Activated T-helper 2 cell treated with anti-CD3 and anti-CD28 coated beads, Interferon-gamma antibody, Interleukin-2, Interleukin-4, amounts not matched to agents 10 μg/mL and 5 μg/mL and 100 μg/mL, durations not matched to agents 14 hours and 24 hours and 36 hours (primary cell): ENCODE measurements at regions not wholly inside any gene's neighbourhood (a gene's known extent, or its start where the extent isn't known, plus 50 kb on each side); places are given as distances from the start of the nearest gene placed in this dataset.

Source experiments
- DNase-seq: peaks from one replicate; pipeline ENCODE4 v3.0.0; 2021; ENCODE audit warnings: low spot score
- H3K27ac Mint-ChIP-seq: one replicate; pipeline ENCODE4 v1.8.0; 2021; ENCODE audit warnings: mixed read lengths
- H3K27me3 Mint-ChIP-seq: one replicate; pipeline ENCODE4 v1.8.0; 2021; ENCODE audit warnings: low read depth, mixed read lengths
- H3K36me3 Mint-ChIP-seq: one replicate; pipeline ENCODE4 v1.8.0; 2021; ENCODE audit warnings: low read depth, mixed read lengths
- H3K4me1 Mint-ChIP-seq: one replicate; pipeline ENCODE4 v1.8.0; 2021; ENCODE audit warnings: low read depth, mixed read lengths
- H3K4me3 Mint-ChIP-seq: one replicate; pipeline ENCODE4 v1.8.0; 2021; ENCODE audit warnings: low read depth, mild to moderate bottlenecking, moderate library complexity, mixed read lengths
- H3K9me3 Mint-ChIP-seq: one replicate; pipeline ENCODE4 v1.8.0; 2021; ENCODE audit warnings: mixed read lengths
- intact Hi-C: fragments of 100-400 bp; cut with micrococcal nuclease; formaldehyde crosslinking; loops from one replicate; pipeline ENCODE4 v1.15.1; 2023

DNA sequence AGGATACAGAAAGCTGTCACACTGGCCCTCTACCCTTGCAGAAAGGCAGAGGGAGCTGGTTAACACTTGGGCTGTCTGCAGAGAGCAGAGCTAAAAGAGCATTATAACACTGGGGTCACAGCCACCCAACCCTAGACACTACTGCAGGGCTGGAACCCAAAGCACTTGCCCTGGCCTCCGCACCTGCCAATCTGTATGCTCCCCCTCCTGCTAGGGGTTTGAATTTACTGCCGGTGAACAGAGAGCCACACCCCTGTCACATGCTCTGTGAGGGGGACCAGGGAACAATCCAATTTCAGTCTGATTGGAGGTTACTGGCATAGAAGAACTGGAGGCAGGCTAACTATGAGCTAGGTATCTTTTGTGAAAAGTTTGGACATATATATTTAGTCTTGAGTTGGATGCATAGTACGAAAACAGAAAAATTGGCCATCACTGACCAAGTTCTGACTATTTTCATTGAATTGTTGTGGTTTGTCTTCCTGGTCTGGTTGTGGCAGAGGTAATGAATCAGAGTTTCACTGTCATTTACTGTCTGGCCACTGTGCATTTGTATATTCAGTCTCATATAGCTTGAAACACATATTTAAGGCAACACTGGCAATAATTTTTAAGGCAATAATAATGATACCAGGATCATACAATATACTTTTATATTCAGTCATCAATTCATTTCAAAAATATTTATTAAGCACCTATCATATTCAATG, 504.3 kb upstream of the ATXN8OS start:
- no peak overlapping the region for H3K4me3 Mint-ChIP-seq
- H3K27ac Mint-ChIP-seq = no peak overlapping the region
- no peaks in the 10 kb centered on the region for H3K36me3 Mint-ChIP-seq
- no peaks in the 10 kb centered on the region for H3K4me1 Mint-ChIP-seq
- no peak for DNase-seq
- H3K9me3 Mint-ChIP-seq = peaks cover 25% of the 10 kb centered on the region
- H3K27me3 Mint-ChIP-seq = no peaks in the 10 kb centered on the region
- intact Hi-C loops = no loop called here

DNA sequence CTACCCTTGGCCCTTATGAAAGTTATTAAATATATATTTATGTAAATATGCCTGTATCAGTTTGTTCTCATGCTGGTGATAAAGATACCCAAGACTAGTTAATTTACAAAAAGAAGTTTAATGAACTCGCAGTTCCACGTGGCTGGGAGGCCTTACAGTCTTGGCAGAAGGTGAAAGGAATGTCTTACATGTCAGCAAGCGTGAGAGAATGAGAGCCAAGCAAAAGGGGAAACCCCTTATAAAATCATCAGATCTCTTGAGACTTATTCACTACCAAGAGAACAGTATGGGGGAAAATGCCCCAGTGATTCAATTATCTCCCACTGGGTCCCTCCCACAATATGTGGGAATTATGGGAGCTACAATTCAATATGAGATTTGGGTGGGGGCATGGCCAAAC, 506.0 kb upstream of the ATXN8OS start:
- no peak overlapping the region for H3K4me3 Mint-ChIP-seq
- H3K27ac Mint-ChIP-seq = no peak overlapping the region
- H3K36me3 Mint-ChIP-seq = no peaks in the 10 kb centered on the region
- peaks cover 28% of the 10 kb centered on the region for H3K9me3 Mint-ChIP-seq
- H3K4me1 Mint-ChIP-seq = no peaks in the 10 kb centered on the region
- no peak for DNase-seq
- intact Hi-C loops = no loop called here
- H3K27me3 Mint-ChIP-seq = no peaks in the 10 kb centered on the region

DNA sequence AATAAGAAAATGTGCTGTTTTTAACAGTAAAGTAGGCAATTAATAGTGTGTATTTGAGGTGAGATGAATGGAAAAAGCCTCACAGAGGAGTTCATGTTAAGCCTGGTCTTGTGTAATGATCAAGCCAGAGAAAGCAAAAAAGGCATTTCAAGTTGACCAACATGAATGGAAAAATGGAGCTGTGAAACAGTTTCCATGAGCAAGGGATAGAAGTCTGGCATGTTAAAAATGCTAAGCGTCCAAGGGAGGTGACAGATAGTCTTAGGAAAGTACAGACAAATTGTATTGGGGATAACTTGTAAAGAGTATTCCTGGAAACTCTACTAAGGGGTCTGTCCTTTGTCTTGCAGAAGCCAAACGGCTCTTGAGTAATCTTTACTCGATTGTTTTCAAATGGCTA, 506.8 kb upstream of the ATXN8OS start:
- no peak for DNase-seq
- Mint-ChIP-seq H3K4me1 (no peaks in the 10 kb centered on the region), H3K27me3 (no peaks in the 10 kb centered on the region), H3K27ac (no peak overlapping the region), H3K9me3 (peaks cover 28% of the 10 kb centered on the region), H3K36me3 (no peaks in the 10 kb centered on the region), H3K4me3 (no peak overlapping the region)
- intact Hi-C loops = no loop called here

GRCh38 chr13:69597088-69597487, 510.5 kb upstream of the ATXN8OS start:
- H3K36me3 Mint-ChIP-seq = no peaks in the 10 kb centered on the region
- H3K27me3 Mint-ChIP-seq = no peaks in the 10 kb centered on the region
- peaks cover 27% of the 10 kb centered on the region for H3K9me3 Mint-ChIP-seq
- no peak overlapping the region for H3K4me3 Mint-ChIP-seq
- no peak for DNase-seq
- H3K27ac Mint-ChIP-seq = no peak overlapping the region
- no peaks in the 10 kb centered on the region for H3K4me1 Mint-ChIP-seq
- intact Hi-C loops = no loop called here

- Mint-ChIP-seq H3K4me1 (no peaks in the 10 kb centered on the region), H3K9me3 (peaks cover 24% of the 10 kb centered on the region), H3K4me3 (no peak overlapping the region), H3K27me3 (no peaks in the 10 kb centered on the region), H3K27ac (no peak overlapping the region), H3K36me3 (no peaks in the 10 kb centered on the region)
- DNase-seq = no peak
- intact Hi-C loops = no loop called here
Measured at GRCh38 chr13:69595181-69595580, 512.4 kb upstream of the ATXN8OS start.

GRCh38 chr13:69591437-69591836, 516.2 kb upstream of the ATXN8OS start:
- Mint-ChIP-seq H3K4me1 (no peaks in the 10 kb centered on the region), H3K27me3 (no peaks in the 10 kb centered on the region), H3K9me3 (peaks cover 27% of the 10 kb centered on the region), H3K36me3 (no peaks in the 10 kb centered on the region), H3K4me3 (no peak overlapping the region), H3K27ac (no peak overlapping the region)
- intact Hi-C loops = no loop called here
- DNase-seq = no peak

DNA sequence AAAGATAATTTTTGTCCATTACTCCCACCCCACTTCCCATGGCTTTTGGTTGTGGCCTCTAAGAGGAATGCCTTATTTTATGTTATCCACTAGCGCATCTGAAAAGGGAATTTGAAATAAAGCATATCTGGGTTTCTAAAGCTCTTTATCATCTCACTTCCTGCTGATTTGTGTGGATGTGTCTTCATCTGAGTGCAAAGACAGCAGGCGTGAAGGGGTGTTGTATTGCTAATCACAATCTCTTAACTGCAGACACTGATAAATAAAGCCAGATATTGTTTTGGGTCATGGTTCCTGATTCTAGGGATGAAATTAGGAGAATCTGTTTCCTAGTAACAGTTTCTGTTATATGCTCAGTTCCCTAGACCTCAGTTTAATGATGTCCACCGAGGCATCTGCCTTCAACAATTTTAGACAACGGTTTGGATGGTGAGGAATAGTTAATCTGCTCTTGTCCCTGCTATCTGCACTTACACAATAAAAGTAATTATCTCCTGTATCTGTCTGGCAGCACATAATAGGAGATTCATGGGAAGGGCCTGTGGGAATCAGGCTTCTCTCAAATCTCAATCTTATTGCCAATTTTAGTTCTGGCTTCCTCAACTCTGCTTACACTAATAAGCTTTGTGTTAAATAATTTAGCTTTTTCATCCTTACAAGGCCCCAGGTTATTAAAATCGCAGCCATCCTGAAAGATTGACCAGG, 517.9 kb upstream of the ATXN8OS start:
- DNase-seq = no peak
- H3K4me1 Mint-ChIP-seq = no peaks in the 10 kb centered on the region
- H3K9me3 Mint-ChIP-seq = peaks cover 31% of the 10 kb centered on the region
- no peaks in the 10 kb centered on the region for H3K36me3 Mint-ChIP-seq
- no peak overlapping the region for H3K4me3 Mint-ChIP-seq
- H3K27me3 Mint-ChIP-seq = no peaks in the 10 kb centered on the region
- H3K27ac Mint-ChIP-seq = no peak overlapping the region
- intact Hi-C loops = no loop called here

DNA sequence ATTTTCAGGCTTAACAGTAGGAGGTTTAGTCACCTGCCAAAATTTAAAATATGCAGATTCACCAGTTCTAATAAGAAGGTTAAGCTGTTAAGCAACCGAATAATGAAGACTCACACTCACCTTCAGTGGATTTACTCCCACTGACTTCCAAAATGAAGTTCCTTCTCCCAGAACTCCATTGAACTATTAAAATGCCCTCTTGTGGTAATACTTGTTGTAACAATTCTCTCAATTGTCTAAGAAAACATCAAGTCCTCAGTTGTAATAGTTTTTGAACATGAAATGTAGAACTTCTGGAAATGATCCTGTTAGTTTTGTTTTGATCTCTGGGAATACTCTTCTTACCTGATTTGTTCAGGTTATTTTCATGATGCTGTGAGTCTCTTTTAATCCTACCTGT, 522.0 kb upstream of the ATXN8OS start:
- Mint-ChIP-seq H3K36me3 (no peaks in the 10 kb centered on the region), H3K4me1 (no peaks in the 10 kb centered on the region), H3K9me3 (peaks cover 23% of the 10 kb centered on the region), H3K27me3 (no peaks in the 10 kb centered on the region), H3K27ac (no peak overlapping the region), H3K4me3 (no peak overlapping the region)
- intact Hi-C loops = no loop called here
- DNase-seq = no peak

GRCh38 chr13:69580255-69580654, 527.4 kb upstream of the ATXN8OS start:
- Mint-ChIP-seq H3K4me1 (no peaks in the 10 kb centered on the region), H3K36me3 (no peaks in the 10 kb centered on the region), H3K4me3 (no peak overlapping the region), H3K27ac (no peak overlapping the region), H3K9me3 (peaks cover 26% of the 10 kb centered on the region), H3K27me3 (no peaks in the 10 kb centered on the region)
- intact Hi-C loops = no loop called here
- no peak for DNase-seq

GRCh38 chr13:69579351-69579750, 528.3 kb upstream of the ATXN8OS start:
- Mint-ChIP-seq H3K27me3 (no peaks in the 10 kb centered on the region), H3K27ac (no peak overlapping the region), H3K4me3 (no peak overlapping the region), H3K4me1 (no peaks in the 10 kb centered on the region), H3K9me3 (peaks cover 22% of the 10 kb centered on the region), H3K36me3 (no peaks in the 10 kb centered on the region)
- no peak for DNase-seq
- intact Hi-C loops = no loop called here

DNA sequence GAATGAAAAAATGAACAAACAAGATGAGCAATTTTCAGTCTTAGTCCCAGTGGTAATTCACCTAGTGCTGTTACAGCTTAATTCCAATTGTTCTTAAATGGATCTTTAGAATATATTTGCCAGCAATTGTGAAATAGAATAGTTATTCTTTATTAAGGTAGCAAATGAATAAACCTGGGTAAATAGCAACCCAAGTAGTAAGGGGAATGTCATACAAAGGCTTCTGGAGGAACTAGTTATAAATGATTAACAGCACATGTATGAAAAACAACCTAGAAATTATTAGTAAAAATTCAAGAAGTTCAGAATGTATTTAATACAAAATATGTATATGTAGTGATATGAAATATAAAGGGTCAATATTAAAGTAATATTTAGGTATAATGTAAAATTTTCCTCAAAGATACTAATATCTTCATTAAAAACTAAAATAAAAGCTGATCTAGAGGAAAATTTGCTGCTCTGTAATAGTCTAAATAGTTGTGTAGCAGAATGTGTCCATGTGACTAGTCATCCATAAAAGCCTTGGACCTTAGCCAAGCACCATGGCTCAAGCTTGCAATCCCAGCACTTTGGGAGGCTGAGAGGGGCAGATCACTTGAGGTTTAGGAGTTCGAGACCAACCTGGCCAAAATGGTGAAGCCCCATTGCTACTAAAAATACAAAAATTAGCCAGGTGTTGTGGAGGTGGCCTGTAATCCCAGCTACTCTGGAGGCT, 535.9 kb upstream of the ATXN8OS start:
- Mint-ChIP-seq H3K9me3 (peaks cover 25% of the 10 kb centered on the region), H3K4me1 (no peaks in the 10 kb centered on the region), H3K27me3 (no peaks in the 10 kb centered on the region), H3K27ac (no peak overlapping the region), H3K4me3 (no peak overlapping the region), H3K36me3 (no peaks in the 10 kb centered on the region)
- intact Hi-C loops = no loop called here
- no peak for DNase-seq

DNA sequence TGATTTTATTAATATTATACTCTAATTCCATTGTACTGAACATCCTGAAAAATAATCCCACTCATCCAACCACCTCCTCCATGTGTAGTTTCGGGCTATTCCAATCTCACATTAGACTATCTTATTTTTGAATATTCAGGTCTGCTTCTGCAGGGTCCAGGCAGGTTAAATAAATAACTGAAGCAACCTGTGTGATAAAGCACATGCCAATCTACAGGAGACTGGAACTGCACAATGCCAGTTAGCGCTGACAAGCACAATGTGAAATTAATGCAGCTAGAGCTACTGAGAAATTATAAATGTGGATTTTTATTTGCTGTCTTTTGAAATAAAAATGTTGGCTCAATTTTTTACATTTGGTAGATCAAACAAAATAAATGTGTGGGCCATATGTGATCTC, 540.1 kb upstream of the ATXN8OS start:
- H3K27ac Mint-ChIP-seq = no peak overlapping the region
- no peaks in the 10 kb centered on the region for H3K4me1 Mint-ChIP-seq
- no peak overlapping the region for H3K4me3 Mint-ChIP-seq
- H3K36me3 Mint-ChIP-seq = no peaks in the 10 kb centered on the region
- peaks cover 21% of the 10 kb centered on the region for H3K9me3 Mint-ChIP-seq
- intact Hi-C loops = no loop called here
- no peaks in the 10 kb centered on the region for H3K27me3 Mint-ChIP-seq
- no peak for DNase-seq

DNA sequence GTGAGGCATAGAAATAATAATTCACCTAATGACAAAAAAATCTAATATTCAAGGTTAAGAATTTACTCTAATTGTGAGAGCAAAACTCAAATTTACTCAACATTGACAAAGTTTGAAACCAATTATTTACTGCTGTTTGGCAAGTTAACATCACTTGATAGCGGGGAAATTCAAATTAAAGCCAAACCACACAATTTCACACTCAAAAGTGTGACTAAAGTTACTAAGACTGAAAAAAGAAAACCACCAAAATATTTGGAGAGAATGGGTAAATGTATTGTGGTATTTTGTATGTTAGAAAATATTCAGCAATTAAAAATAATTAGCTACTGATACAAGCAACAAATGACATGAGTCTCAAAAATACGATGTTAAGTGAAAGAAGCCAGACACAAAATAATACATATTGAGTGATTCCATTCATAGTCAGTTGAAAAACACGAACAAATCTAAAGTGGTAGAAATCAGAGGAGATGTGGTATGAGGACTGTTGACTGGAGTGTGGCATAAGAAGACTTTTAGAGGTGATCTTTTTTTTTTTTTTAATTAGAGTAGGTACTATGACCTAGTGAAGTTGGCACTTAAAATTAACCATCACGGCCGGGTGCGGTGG, 541.4 kb upstream of the ATXN8OS start:
- H3K27me3 Mint-ChIP-seq = no peaks in the 10 kb centered on the region
- no peak overlapping the region for H3K4me3 Mint-ChIP-seq
- no peaks in the 10 kb centered on the region for H3K4me1 Mint-ChIP-seq
- H3K36me3 Mint-ChIP-seq = no peaks in the 10 kb centered on the region
- no peak for DNase-seq
- H3K27ac Mint-ChIP-seq = no peak overlapping the region
- H3K9me3 Mint-ChIP-seq = peaks cover 18% of the 10 kb centered on the region
- intact Hi-C loops = no loop called here
